HG03457 (cell line): ENCODE measurements at regions not wholly inside any gene's neighbourhood (a gene's known extent, or its start where the extent isn't known, plus 50 kb on each side); places are given as distances from the start of the nearest gene placed in this dataset.

Source experiments
- ATAC-seq: cut with Tn5 transposase; IDR thresholded peaks from one replicate; pipeline ENCODE4 v1.9.1; 2021; ENCODE audit warnings: moderate number of reproducible peaks; ENCODE audit not compliant: unreplicated experiment

DNA sequence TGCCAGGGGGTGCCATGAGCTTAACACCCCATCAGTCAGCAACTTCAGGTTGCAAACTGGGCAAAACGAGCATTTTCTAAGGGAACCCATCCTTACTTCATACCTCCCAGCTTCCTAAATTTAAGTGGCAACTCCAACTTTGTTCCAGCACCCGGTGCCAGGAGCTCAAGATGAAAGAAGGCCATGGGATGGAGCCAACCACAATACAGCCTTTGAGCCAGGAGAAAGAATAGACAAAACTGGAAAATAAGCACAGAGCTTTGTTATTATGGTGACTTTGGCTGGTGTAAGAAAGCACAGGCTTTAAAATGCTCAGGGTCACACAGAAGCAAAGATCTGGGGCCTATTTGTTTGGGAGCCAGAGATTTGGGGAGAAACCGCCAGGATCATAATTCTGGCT lies 388.7 kb upstream of the MGMT start:
- ATAC-seq = no peak

DNA sequence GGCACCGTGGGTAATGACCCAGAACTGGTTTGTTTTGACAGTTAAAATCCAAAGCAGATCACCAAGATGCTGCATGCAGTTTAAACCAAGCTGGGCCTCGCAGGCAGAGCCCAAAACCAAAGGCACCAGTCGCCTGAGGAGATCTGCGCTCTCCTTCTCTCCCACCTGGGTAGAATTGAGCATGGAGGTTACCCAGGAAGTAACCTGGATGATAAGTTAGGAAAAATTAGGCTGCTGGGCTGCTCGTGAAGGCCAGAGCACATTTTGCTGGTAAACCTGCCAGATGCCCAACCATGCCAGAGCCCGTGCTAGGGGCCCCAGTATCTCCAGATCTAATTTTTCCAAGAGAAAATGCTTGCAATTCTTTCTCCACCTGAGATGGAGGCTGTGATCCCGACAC lies 388.3 kb upstream of the MGMT start:
- ATAC-seq = no peak

DNA sequence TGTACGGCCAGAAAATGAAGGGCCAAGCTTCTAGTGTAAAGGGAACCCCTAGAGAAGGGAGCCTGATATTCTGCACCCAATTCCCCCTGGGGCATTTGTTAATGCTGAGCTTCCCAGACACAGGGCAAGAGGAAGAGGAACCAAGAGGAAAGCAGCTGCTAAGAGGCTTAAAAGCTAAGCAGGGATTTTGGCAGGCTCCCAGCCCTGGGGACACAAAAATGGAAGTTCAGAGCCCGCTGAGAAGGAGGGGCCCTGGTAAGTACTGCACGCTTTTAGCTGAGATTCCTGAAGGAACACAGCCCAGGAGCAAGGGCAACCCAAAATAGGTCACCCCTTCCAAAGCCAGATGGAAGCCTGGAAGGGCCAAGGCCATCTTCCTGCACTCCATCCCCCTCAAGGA lies 387.3 kb upstream of the MGMT start:
- no peak for ATAC-seq

DNA sequence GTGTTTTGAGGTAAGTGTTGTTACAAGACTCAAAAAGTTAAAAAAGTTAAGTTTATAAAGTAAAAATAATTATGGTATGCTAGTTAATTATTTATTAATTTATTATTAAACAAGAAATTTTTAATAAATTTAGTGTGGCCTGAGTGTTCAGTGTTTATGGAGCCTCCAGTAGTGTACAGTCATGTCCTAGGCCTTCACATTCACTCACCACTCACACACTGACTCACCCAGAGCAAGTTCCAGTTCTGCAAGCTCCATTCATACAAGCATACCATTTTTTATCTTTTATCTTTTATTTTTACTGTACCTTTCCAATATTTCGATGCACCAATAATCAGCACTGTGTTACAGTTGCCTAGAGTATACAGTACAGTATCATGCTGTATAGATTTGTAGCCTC lies 381.2 kb upstream of the MGMT start:
- no peak for ATAC-seq

DNA sequence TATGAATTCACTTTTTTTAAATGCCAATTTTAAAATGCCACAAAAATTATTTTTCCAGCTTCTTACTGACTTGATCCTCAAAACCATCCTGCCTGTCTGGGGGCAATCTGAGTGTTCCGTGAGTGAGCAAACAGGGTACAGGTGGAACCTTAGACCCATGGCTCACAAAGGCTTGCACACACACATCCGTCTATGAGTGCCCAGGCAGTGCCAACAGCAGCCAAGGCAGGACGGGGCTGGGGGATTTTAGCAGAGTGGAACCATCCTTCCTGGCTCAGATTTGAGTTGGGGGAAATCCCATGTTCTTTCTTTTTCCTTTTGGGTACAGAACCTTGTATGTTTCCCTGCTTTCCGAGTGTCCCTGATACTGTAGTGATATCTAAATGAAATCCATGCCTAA lies 377.7 kb upstream of the MGMT start:
- no peak for ATAC-seq

DNA sequence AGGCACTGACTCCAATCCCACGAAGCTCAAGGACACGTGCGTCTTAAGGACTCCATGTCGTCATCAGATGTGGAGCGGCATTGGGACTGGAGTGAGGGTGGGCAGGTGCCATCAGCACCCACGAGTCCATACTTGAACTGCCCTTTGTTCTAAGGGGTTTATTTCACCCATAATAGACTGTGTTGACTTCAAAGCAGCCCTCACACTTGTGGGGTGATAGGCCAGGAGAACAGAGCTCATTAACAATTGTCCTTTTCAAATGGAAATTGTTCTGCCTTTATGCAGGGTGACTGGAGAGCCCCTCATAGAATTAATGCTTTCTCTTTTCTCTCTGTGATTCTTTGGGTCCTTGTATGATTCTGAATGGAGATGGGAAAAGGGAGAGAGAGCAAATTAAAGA lies 376.9 kb upstream of the MGMT start:
- ATAC-seq = no peak

DNA sequence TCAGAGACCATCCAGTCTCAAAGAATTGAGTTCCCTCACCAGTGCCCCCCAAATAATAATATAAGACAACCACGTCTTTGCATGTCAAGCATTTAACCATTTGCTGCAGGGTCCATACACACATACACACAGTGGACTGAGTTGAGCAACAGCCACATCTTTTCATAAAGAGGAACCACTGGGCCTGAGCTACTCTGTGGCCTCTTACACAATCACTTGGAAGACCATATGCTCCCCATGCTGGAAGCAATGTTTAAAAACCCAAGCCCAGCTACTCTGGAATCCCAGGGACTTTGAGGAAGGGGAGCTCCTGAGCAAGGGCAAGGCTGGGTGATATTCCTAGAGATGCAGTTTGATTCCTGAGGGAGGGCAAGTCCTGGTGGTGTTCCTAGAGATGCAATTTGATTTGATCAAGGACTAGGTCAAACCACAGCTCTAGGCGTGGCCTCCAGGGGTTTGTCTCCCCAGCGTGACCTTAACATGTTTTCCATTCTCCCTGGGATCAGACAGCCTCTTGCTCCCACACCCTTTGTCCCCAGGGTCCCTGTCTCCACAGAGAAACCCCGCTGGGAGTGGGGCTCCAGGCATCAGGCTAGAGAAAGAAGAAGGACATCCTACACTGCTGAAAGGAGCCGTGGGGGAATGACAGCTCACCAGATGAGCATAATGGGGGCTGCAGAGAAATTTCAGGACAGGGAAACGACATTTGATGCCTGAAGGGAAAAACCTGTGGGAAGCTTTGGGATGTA lies 376.2 kb upstream of the MGMT start:
- ATAC-seq = no peak

DNA sequence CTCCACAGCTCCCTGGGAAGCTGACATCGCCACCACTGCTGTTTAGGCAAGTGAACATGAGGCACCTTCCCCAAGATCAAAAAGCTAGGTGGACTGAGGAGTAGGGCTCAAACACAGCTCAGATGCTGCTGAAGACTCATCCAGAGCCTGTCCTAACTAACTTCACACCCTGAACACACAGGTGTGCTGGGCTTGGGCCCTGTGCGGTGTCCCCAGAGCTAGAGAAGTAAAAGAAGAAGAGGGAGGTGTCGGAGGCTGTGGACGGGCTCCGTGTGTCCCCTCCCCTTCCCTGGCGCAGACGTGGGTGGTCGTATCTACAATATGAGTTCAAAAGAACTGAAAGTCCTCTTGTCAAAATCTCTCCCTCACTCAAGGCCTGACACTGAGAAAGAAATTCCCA lies 373.4 kb upstream of the MGMT start:
- ATAC-seq = no peak

DNA sequence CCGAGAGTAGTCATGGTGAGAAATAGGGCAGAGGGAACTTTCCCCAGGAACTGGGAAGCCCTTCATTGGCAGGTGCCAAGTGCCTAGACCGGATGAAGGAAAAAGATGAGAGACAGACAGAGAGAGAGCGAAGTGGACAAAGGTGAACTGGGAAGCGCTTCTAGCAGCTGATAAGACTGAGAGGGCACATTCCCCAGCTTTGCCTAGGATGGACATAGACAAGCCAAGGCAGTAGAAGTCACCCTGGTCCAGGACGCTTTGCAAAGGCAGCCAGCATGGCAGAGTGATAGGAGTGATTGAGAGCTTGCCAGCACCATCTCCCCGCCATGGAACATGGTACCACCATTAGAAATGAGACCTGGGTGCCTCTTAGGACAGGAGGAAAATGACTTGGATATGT lies 372.8 kb upstream of the MGMT start:
- no peak for ATAC-seq

DNA sequence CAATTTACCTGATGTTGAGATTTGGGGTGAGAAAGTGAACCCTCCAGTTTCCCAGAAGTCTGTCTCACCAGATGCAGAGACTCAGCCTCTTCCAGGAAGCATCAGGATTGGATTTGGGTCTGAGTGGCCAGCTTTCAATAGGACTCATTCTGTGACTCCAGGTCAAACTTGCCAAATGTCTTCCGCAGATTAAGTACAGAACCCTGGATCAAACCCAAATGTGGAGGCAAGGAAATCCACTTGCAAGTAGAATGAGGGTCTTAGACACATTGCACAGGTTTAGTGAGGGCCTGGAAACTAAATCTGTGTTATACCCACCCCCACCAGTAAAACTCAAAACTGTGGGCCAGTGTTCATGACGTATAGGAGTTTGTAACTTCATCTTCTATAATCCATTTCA lies 372.2 kb upstream of the MGMT start:
- no peak for ATAC-seq

DNA sequence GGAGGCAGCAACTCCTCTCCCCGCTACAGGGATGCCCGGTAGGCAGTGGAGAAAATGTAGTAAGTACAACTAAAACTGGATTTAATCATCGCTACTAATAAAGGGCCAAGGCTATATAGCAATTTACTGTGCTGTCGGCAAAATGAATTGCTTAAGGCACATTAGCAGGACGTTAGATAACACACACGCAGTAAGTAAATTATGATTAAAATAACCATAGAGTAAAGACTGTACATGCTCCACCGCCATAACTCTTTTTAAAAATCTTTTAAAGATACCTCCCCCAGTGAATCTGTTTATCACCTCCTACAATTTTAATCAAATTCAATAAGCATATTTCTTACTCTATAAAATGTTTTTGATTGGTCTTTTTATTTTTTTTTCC lies 371.4 kb upstream of the MGMT start:
- no peak for ATAC-seq

DNA sequence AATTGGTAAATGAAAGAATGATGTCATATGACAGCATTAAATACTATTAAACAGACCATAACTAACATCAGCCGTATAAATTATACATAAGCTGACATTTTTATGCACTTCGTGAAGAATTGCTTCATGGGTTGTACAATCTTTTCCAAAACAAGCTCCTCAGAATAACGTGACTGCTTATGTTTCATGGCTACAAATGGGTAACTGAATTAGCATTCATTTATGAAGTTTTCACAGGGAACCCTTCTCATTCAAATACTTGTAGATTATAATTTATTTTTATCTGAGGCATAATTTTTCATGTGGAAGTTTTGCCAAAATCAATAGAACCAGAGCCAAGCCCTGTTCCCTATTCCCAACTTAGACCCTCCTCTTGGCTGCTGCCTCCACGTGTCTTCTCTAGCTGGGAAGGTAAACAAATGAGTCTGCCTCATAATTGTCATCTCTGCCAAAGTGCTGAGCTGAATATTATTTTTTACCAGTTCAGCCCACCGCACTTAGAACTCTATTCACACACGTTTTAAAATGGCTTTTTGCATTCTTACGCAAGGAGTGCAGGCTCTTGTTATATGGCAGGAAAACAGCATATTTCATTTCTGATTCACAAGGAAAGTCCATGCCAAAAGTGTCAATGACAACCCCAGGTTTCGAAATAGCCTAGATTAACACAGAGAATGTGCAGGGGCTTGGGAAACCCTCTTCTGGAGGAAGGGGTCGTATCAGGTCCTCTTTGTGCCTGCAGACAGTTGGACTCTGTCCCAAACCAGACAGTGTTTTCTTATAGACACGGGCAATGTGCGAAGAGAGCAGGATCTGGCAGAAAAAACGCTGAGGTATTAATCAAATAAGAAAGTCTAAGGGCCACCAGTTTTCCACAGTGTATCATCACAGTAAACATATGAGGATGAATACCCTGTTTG lies 370.7 kb upstream of the MGMT start:
- no peak for ATAC-seq

DNA sequence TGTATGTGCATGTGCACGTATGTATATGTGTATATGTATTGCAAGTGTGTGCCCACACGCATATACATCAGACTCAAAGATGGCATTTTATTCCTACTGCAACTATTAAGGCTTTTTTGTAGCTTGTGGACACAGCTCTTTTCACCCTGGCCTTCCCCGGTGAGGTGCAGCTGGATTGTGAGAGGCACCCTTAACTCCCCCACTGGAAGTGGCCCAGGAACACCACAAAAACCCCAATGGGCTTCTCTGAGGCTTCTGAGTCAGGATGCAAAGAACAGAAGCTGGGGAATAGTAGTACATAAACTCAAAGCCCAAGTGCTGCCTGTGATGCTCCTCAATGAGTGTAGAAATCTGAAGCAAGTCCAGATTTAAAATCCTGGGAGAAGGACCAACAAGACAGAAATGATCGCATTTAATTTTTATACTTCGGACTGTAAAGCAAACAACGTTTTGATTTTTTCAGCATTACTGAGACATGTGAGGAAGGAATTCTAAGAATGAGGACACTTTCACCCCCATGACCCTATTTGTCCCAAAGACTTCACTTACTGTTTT lies 369.2 kb upstream of the MGMT start:
- no peak for ATAC-seq

DNA sequence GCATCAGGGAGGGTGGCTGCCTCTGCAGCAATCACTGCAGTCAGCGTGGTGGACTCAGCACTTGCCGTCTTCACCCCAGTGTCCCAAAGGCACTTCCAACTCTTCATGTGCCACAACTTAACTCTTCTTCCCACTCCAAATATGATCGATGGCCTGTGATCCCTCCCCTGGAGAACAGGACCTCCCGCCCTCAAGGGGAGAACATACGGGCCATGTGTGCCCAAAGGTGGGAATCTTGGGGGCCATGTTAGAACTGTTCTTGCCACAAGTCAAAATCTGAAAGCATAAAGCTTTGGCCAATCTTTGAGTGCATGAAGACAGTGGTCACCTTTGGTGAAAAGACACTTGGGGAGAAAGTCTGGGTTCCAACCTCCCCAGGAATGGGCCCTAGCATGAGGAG lies 368.5 kb upstream of the MGMT start:
- ATAC-seq = no peak

DNA sequence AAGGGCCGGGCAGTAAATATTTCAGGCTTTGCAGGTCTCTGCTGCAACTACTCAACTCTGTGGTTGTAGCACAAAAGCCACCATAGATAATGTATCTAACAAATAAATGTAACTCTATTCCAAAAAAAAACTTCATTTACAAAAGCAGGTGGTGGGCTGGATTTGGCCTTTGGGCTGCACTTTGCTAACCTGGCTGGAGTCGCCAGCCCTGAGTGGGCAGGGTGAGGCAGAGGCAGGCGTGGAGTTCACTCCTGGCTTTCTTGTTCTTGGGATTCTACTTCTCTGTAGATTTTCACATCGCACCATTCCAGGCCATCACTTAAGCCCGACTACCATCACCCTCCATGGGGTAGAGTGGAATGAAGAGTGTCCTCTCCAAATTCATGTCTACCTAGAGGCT lies 367.6 kb upstream of the MGMT start:
- no peak for ATAC-seq

DNA sequence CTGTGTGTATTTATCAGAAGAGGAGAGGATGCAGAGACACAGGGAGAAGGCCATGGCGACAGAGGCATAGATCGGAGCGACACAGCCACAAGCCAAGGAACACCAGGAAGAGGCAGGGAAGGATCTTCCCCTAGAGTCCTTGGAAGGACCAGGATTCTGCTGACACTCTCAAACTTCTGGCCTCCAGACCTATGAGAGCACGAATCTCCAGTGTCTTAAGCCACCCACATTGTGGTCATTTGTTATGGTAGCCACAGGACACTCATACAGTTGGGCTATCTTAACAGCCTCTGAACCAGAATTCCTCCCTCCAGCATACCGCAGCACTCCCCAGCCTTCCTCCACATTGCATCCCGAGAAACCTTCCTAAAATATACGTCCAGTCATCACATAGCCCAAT lies 367.0 kb upstream of the MGMT start:
- no peak for ATAC-seq

DNA sequence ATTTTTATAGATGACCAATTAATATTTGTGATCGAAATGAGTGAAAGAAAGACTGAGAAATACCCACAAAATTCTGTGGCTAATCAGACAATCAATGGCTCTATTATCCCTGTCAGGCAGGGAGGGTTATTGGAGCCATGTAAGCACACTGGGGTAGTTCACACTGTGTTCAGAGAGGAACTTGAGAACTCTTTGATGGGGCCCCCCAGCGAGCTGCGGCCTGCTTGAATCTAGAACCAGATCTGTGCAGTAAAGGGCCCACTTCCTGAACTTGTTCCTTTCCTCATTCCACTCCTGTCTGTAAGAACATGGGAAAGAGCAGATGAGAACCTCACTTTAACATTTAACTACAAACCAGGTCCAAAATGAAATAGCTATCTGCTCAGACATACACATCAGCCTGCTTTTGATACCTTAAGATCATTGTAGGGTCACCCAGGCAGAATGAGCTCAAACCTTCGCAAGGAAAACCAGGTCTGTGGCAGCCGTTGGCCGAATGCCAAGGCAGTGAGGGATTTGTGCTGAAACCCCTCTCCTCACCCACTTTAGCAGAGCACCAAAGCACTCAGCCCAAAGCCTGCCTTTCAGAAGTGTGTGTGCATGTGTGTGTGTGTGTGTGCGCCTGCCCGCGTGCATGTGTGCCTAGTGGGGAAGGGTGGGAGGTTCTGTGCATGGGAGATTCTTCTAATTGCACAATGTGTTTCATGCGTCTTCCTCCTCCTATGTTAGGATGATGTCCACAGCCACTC lies 365.6 kb upstream of the MGMT start:
- no peak for ATAC-seq

DNA sequence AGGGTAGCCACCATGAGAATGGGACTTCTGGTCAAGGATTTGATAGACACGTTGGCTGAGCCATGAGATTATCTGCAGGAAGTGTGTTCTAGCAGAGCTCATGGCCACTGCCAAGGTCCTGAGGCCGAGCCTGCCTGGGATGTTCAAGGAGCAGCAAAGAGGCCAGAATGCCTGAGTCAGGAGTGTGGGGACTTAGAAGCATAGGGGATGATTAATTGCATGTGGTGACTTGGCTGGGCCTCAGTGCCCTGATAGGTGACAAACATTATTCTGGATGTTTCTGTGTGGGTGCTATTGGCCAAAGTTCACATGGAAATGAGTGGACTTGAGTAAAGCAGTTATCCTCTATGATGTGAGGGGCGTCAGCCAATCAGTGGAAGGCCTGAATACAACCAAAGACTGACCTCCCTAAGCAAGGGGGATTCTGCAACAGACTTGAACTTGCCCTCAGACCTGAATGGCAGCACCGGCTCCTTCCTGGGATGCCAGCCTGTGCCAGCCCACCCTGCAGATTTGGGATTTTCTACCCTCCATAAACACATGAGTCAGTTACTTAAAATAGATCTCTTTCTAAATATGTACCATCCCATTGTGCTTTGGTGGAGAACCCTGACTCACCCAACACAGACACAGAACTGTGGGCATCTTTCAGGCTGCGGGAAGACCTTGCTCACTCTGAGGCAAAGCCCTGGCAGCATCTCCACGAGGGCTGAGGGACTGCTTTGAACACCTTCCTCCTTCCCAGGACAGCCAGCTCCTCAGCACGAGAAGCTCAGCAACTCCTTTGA lies 363.9 kb upstream of the MGMT start:
- no peak for ATAC-seq

DNA sequence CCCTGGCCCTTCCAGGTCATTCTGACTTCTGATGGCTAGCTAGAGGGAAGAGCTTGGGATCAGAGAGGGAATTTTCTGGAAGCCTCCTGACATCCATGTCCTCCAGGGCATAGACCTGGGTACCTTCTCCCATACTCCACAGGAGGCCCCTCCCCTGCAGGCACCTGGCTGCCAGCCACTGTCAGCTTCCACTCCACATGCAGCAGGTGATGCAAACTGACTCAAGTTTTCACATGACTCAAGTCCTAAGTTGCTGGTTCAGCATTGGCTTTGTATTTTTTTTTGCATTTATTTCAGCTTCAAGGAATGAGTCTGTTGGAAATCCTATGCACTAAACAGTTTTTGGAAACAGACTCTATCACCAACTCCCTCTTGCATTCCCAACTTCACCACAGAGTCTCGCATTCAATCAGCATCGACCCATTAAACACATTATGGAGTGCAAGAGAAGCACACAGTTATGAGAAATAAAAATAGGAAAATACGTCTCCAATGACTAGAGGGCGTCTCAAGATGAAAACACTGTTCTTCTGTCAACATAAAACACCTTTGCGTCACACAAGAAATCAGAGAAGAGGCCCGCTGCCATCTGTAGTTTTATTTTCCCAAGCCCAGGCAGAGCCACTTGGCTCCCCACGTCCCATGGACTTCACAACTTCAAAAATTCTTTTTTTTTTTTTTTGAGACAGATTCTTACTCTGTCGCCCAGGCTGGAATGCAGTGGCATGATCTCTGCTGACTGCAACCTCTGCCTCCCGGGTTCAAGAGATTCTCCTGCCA lies 362.6 kb upstream of the MGMT start:
- no peak for ATAC-seq

DNA sequence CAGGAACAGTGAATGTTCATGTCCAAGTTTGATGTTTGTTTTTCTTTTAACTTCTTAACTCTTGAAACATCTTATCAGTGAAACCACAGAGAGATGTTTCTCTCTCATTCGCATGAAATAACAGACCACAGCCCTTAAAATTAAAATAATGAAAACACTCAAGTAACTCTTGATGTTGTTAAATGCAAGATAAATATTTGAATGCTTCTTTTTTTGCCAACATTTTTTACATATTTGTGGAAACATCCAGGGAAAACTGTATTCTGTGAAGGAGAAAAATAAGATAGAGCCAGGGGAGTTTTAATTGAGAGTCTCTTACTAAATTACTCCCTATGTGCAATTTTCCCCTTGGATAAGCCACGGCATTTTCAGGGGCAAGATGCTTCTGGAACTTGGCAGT lies 361.8 kb upstream of the MGMT start:
- no peak for ATAC-seq
